ENCODE measurements at regions not wholly inside any gene's neighbourhood (a gene's known extent, or its start where the extent isn't known, plus 50 kb on each side); places are given as distances from the start of the nearest gene placed in this dataset.
"Not testable (repeated sequence)": the region's sequence is repeated elsewhere in the genome, so short reads cannot be mapped to it uniquely, and the experiment has no call there.

DNA sequence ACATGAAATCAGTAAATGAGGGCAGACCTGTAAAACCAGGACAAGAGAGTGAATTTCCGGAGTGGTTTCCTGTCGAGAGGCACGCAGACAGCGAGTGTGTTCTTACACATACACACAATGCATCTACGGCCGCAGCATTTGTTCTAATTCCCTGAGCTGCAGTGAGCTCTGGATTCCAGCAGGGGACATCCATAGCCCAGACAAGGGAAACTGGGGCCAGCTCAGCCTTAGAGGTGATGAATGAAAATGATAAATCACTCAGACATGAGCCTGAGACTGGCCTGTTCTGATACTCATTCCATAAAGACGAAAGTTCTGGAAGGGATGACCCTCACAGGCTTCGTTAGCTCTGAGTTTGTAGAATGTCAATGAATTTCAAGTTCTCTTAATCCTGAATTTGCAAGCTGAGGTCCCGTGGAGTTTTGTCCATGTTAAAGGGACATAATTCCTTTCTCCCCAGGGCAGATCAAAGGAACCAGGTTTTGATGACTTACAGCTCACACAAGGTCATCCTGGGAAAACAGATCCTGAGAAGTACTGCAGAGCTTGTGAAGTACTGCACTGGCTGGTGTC is 207.9 kb upstream of the C1orf87 start:
- no peak overlapping the region for H3K4me3 Mint-ChIP-seq
- H3K36me3 Mint-ChIP-seq: no peaks in the 10 kb centered on the region
- no peaks in the 10 kb centered on the region for H3K27me3 Mint-ChIP-seq
- H3K27ac Mint-ChIP-seq: no peak overlapping the region
- peaks cover 7% of the 10 kb centered on the region for H3K4me1 Mint-ChIP-seq (ENCODE audit: low read depth)
- H3K9me3 Mint-ChIP-seq (ENCODE audit: low read depth): no peaks in the 10 kb centered on the region

GRCh38 chr1:60280819-60281218 is 207.2 kb upstream of the C1orf87 start:
- H3K4me3 Mint-ChIP-seq: no peak overlapping the region

DNA sequence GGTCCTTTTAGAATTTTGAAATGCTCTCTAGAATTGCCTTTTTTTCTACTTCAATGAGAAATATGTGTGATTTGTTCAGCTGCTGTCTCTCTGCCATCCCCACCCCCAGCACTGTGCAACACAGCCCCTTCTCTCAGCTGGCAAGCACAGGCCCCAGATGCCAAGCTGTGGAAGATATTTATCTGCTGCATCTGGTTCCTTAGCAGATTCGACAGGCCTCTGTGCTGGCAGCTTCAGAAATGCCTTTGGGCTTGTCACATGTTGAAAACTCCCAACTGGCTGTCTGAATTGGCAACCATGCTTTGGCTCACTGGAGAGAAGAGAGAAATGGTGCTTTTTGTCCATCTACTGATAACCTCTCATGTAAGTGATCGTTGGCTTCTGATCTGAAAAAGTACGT is 206.7 kb upstream of the C1orf87 start:
- no peaks in the 10 kb centered on the region for H3K36me3 Mint-ChIP-seq
- H3K4me3 Mint-ChIP-seq: no peak overlapping the region
- no peaks in the 10 kb centered on the region for H3K27me3 Mint-ChIP-seq
- no peak overlapping the region for H3K27ac Mint-ChIP-seq
- peaks cover 7% of the 10 kb centered on the region for H3K4me1 Mint-ChIP-seq (ENCODE audit: low read depth)
- H3K9me3 Mint-ChIP-seq (ENCODE audit: low read depth): no peaks in the 10 kb centered on the region

More at GRCh38 chr1:60280819-60281218, 207.2 kb upstream of the C1orf87 start:
- no peak overlapping the region for H3K27ac Mint-ChIP-seq
- H3K27me3 Mint-ChIP-seq: no peaks in the 10 kb centered on the region
- H3K9me3 Mint-ChIP-seq (ENCODE audit: low read depth): no peaks in the 10 kb centered on the region
- H3K4me1 Mint-ChIP-seq (ENCODE audit: low read depth): peaks cover 7% of the 10 kb centered on the region
- H3K36me3 Mint-ChIP-seq: no peaks in the 10 kb centered on the region

DNA sequence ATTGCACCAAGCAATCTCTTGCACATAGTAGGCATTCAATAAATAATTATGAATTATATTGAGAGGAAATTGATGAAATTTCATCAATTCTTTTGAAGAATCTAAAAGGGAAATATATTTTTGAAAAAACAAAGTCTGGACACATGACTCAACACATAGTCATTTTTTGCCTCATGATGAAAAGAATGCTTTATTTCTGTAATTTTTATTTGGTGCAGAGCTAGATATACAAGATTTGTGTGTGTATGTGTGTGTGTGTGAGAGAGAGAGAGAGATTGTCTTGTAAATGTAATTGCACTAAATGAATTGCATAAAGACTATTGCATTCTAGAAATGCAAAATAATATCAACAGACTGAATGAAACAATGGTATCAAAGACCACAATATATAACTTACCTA is 206.2 kb upstream of the C1orf87 start:
- no peaks in the 10 kb centered on the region for H3K27me3 Mint-ChIP-seq
- H3K36me3 Mint-ChIP-seq: no peaks in the 10 kb centered on the region
- no peak overlapping the region for H3K4me3 Mint-ChIP-seq
- H3K27ac Mint-ChIP-seq: no peak overlapping the region
- no peaks in the 10 kb centered on the region for H3K9me3 Mint-ChIP-seq (ENCODE audit: low read depth)
- H3K4me1 Mint-ChIP-seq (ENCODE audit: low read depth): peaks cover 7% of the 10 kb centered on the region

DNA sequence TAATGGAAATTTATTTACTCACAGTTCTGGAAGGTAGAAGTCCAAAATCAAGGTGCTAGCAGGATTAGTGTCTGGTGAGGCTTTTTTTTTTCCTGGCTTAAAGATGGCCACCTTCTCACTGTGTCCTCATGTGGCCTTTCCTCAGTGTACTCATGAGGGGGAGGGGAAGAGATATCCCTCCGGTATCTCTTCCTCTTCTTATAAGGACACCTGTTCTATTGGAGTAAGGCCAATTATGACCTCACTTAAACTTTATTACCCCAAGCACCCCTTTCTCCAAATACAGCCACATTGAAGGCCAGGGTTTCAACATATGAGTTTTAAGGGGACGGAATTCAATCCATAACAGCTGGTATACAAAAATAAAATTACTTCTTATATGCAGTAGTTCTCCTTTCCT is 203.7 kb upstream of the C1orf87 start:
- no peaks in the 10 kb centered on the region for H3K36me3 Mint-ChIP-seq
- no peaks in the 10 kb centered on the region for H3K9me3 Mint-ChIP-seq (ENCODE audit: low read depth)
- H3K4me3 Mint-ChIP-seq: no peak overlapping the region

GRCh38 chr1:60274422-60275290 is 201.1 kb upstream of the C1orf87 start:
- Mint-ChIP-seq H3K36me3 (no peaks in the 10 kb centered on the region), H3K9me3 (ENCODE audit: low read depth) (peaks cover 4% of the 10 kb centered on the region), H3K4me1 (ENCODE audit: low read depth) (no peaks in the 10 kb centered on the region), H3K4me3 (no peak overlapping the region), H3K27ac (no peak overlapping the region), H3K27me3 (no peaks in the 10 kb centered on the region)

More for the DNA sequence above, 203.7 kb upstream of the C1orf87 start:
- no peak overlapping the region for H3K27ac Mint-ChIP-seq
- H3K27me3 Mint-ChIP-seq: no peaks in the 10 kb centered on the region
- H3K4me1 Mint-ChIP-seq (ENCODE audit: low read depth): peaks cover 7% of the 10 kb centered on the region

GRCh38 chr1:60273185-60273584 is 199.6 kb upstream of the C1orf87 start:
- H3K36me3 Mint-ChIP-seq: no peaks in the 10 kb centered on the region
- H3K27ac Mint-ChIP-seq: no peak overlapping the region
- H3K9me3 Mint-ChIP-seq (ENCODE audit: low read depth): peaks cover 9% of the 10 kb centered on the region

DNA sequence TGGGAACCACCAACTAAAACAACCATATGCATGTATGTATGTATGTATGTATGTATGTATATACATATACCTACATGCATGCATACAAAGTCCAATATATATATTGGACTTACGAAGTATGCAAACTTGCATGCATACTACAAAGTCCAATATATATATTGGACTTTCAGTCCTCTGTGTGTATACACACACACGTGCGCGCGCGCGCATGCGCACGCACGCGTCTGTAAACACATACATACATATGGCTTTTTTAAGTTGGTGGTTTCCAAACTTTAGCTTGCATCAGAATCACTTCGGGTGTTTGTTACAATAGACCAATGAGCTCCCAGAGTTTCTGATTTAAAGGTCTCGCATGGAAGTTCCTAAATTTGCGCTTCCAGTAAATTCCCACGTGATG is 197.5 kb upstream of the C1orf87 start:
- peaks cover 10% of the 10 kb centered on the region for H3K9me3 Mint-ChIP-seq (ENCODE audit: low read depth)
- no peaks in the 10 kb centered on the region for H3K27me3 Mint-ChIP-seq
- no peaks in the 10 kb centered on the region for H3K4me1 Mint-ChIP-seq (ENCODE audit: low read depth)
- no peak overlapping the region for H3K27ac Mint-ChIP-seq
- no peak overlapping the region for H3K4me3 Mint-ChIP-seq
- no peaks in the 10 kb centered on the region for H3K36me3 Mint-ChIP-seq

More at GRCh38 chr1:60273185-60273584, 199.6 kb upstream of the C1orf87 start:
- no peaks in the 10 kb centered on the region for H3K4me1 Mint-ChIP-seq (ENCODE audit: low read depth)
- H3K4me3 Mint-ChIP-seq: no peak overlapping the region
- H3K27me3 Mint-ChIP-seq: no peaks in the 10 kb centered on the region

GRCh38 chr1:60268451-60268850 is 194.9 kb upstream of the C1orf87 start:
- Mint-ChIP-seq H3K4me1 (ENCODE audit: low read depth) (no peaks in the 10 kb centered on the region), H3K36me3 (no peaks in the 10 kb centered on the region), H3K4me3 (no peak overlapping the region), H3K27ac (no peak overlapping the region), H3K9me3 (ENCODE audit: low read depth) (peaks cover 10% of the 10 kb centered on the region), H3K27me3 (no peaks in the 10 kb centered on the region)

- Mint-ChIP-seq H3K4me1 (ENCODE audit: low read depth) (no peaks in the 10 kb centered on the region), H3K9me3 (ENCODE audit: low read depth) (peaks cover 10% of the 10 kb centered on the region), H3K36me3 (no peaks in the 10 kb centered on the region), H3K27me3 (no peaks in the 10 kb centered on the region), H3K4me3 (no peak overlapping the region), H3K27ac (no peak overlapping the region)
Measured at GRCh38 chr1:60265560-60266535, 192.3 kb upstream of the C1orf87 start.

DNA sequence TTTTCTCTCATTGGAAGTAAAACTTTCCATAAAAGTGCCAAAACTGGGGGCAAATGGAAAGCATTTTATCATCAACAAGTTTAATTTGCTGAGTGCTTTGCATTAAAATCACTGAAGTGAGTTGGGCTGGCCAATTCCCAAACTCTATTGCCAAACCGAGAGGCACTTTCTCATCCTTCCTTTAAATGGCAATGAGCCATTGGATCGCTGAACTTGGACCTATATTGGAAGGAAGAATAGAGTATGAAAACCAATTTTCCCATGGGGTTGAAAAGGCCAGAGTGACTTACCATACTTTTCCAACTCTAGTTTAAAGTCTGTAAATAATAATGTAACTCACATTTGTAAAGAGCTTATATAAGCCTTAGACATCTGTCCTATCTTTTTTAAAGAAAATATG is 189.1 kb upstream of the C1orf87 start:
- H3K27me3 Mint-ChIP-seq: no peaks in the 10 kb centered on the region
- no peak overlapping the region for H3K4me3 Mint-ChIP-seq
- no peaks in the 10 kb centered on the region for H3K4me1 Mint-ChIP-seq (ENCODE audit: low read depth)
- H3K9me3 Mint-ChIP-seq (ENCODE audit: low read depth): no peaks in the 10 kb centered on the region
- H3K36me3 Mint-ChIP-seq: no peaks in the 10 kb centered on the region
- no peak overlapping the region for H3K27ac Mint-ChIP-seq

DNA sequence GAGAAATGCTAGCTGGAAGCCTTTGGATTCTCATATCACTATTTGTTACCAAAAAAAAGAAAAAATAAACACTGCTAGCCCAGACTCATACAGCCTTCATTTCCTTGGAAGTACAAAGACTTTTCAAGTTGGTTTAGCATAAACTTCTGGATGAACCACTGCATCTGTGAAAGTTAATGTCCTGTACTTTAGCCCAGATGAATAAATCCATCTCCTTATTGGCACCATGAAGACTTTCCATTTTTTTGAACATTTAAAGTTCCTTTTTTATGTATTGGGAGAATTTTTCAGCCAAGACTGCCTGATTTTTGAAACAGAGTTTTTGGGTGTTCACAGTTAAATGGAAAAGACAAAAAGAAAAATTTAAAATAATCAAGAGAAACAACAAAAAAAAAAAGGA is 184.0 kb upstream of the C1orf87 start:
- H3K9me3 Mint-ChIP-seq (ENCODE audit: low read depth): no peaks in the 10 kb centered on the region
- H3K4me1 Mint-ChIP-seq (ENCODE audit: low read depth): no peaks in the 10 kb centered on the region
- no peak overlapping the region for H3K4me3 Mint-ChIP-seq
- no peak overlapping the region for H3K27ac Mint-ChIP-seq
- H3K27me3 Mint-ChIP-seq: no peaks in the 10 kb centered on the region
- H3K36me3 Mint-ChIP-seq: no peaks in the 10 kb centered on the region

GRCh38 chr1:60255565-60255964 is 182.0 kb upstream of the C1orf87 start:
- H3K4me1 Mint-ChIP-seq (ENCODE audit: low read depth): no peaks in the 10 kb centered on the region
- H3K27me3 Mint-ChIP-seq: no peaks in the 10 kb centered on the region
- H3K4me3 Mint-ChIP-seq: no peak overlapping the region
- no peaks in the 10 kb centered on the region for H3K36me3 Mint-ChIP-seq
- H3K9me3 Mint-ChIP-seq (ENCODE audit: low read depth): no peaks in the 10 kb centered on the region
- H3K27ac Mint-ChIP-seq: no peak overlapping the region

DNA sequence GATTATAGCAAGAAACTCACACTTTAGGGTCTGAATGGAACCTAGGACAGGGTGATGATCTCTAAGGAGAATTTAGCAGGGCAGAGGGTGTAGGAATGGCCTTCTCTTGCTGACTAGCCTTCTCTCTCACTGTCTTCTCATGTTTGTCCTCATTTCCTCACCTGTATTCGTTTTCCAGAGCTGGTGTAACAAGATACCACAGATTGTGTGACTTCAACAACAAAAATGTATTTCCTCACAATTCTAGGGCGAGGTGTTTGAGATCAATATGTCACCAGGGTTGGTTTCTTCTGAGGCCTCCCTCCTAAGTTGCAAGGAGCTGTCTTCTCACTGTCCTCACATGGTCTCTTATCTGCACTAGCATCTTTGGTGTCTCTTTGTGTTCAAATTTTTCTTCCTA is 177.9 kb upstream of the C1orf87 start:
- H3K4me1 Mint-ChIP-seq (ENCODE audit: low read depth): no peaks in the 10 kb centered on the region
- no peak overlapping the region for H3K27ac Mint-ChIP-seq
- H3K4me3 Mint-ChIP-seq: no peak overlapping the region
- no peaks in the 10 kb centered on the region for H3K27me3 Mint-ChIP-seq
- no peaks in the 10 kb centered on the region for H3K9me3 Mint-ChIP-seq (ENCODE audit: low read depth)
- no peaks in the 10 kb centered on the region for H3K36me3 Mint-ChIP-seq

DNA sequence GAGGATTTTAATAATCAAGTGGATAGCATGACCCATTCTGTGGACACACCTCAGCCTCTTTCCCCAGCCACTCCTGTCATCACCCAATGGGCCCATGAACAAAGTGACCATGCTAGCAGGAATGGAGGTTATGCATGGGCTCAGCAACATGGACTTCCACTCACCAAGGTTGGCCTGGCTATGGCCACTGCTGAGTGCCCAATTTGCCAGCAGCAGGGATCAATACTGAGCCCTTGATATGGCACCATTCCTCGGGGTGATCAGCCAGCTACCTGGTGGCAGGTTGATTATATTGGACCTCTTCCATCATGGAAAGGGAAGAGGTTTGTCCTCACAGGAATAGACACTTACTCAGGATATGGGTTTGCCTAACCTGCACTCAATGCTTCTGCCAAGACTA is 173.9 kb upstream of the C1orf87 start:
- not testable (repeated sequence) for H3K9me3 Mint-ChIP-seq (ENCODE audit: low read depth); H3K27ac Mint-ChIP-seq; H3K27me3 Mint-ChIP-seq; H3K36me3 Mint-ChIP-seq; H3K4me1 Mint-ChIP-seq (ENCODE audit: low read depth); H3K4me3 Mint-ChIP-seq

Data from activated naive CD8-positive, alpha-beta T cell (primary cell).